Activated T-cell treated with anti-CD3 and anti-CD28 coated beads, Interleukin-2, amount 50 U/mL, for 24 hours (primary cell): ENCODE measurements at regions not wholly inside any gene's neighbourhood (a gene's known extent, or its start where the extent isn't known, plus 50 kb on each side); places are given as distances from the start of the nearest gene placed in this dataset.

ENCODE experiments used
- DNase-seq: peaks from one replicate; pipeline ENCODE4 v3.0.0-alpha.2; 2020
- H3K27ac Mint-ChIP-seq: 2 replicates; pipeline ENCODE4 v1.8.0; 2020; ENCODE audit warnings: mild to moderate bottlenecking, mixed read lengths
- H3K27me3 Mint-ChIP-seq: 2 replicates; pipeline ENCODE4 v1.8.0; 2020; ENCODE audit warnings: mixed read lengths
- H3K36me3 Mint-ChIP-seq: 2 replicates; pipeline ENCODE4 v1.8.0; 2020; ENCODE audit warnings: low read depth, mixed read lengths
- H3K4me1 Mint-ChIP-seq: 2 replicates; pipeline ENCODE4 v1.8.0; 2020; ENCODE audit warnings: low read depth, mixed read lengths
- H3K4me3 Mint-ChIP-seq: 2 replicates; pipeline ENCODE4 v1.8.0; 2020; ENCODE audit warnings: mild to moderate bottlenecking, moderate library complexity, mixed read lengths
- H3K9me3 Mint-ChIP-seq: 2 replicates; pipeline ENCODE4 v1.8.0; 2020; ENCODE audit warnings: mixed read lengths

DNA sequence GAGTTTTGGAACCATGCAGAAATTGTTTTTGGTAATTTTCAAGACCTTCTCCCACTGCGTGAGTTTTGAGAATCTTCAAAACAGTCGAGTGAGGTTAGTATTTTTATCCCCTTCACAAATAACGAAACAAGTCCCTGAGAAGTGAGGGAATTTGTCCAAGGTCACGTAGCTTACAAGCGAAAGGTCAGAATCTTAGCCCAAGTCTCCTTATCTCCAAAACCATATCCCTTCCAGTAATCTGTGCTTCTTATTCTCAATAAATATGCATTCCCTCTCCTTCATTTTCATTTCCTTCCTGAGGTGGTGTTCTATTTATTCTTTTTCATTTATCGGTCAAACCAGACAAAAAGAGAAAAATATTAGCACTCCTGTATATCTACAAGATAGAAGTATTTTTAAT is 163.6 kb downstream of the MREG start:
- DNase-seq: no peak
- Mint-ChIP-seq H3K36me3 (no peaks in the 10 kb centered on the region), H3K27me3 (no peaks in the 10 kb centered on the region), H3K4me3 (no peak overlapping the region), H3K27ac (no peak overlapping the region), H3K4me1 (no peaks in the 10 kb centered on the region), H3K9me3 (no peaks in the 10 kb centered on the region)

DNA sequence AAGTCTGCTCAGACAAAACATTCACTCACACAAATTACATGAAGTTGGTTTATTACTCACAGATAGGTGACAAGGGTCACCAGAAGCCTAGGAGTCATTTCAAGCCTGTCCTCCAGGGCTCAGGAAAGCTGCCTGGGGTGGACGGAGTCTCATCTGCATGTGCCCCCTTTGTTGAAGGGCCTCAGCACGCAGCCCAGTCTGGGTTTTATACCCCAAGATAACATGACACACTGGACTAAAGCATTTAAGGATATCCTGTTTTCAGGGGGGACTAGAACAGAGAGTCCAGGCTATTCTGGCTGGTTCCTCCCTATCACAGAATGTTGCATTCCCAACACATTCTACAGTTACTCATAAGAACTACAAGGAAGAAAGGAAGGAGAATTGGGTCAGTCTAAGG is 164.7 kb downstream of the MREG start:
- H3K27ac Mint-ChIP-seq: no peak overlapping the region
- H3K4me3 Mint-ChIP-seq: no peak overlapping the region
- no peaks in the 10 kb centered on the region for H3K27me3 Mint-ChIP-seq
- no peaks in the 10 kb centered on the region for H3K36me3 Mint-ChIP-seq
- H3K9me3 Mint-ChIP-seq: no peaks in the 10 kb centered on the region
- H3K4me1 Mint-ChIP-seq: no peaks in the 10 kb centered on the region
- no peak for DNase-seq

DNA sequence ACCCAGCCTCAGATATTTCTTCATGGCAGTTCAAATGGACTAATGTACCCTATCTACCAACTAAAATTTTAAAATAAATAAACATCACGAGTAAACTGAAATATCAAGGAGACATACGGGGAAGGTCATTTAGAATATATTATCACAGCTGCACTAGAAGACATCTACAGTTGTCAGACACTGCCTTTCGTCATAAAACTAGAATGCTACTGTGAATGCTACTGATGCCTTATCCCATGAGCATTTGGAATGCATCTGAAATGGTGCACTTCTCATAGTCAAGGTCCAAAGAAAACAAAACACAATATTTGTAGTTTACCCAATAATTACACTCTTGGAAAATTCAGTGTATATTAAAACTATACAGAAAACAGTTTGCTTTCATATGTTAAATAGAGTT is 165.2 kb downstream of the MREG start:
- no peak overlapping the region for H3K27ac Mint-ChIP-seq

DNA sequence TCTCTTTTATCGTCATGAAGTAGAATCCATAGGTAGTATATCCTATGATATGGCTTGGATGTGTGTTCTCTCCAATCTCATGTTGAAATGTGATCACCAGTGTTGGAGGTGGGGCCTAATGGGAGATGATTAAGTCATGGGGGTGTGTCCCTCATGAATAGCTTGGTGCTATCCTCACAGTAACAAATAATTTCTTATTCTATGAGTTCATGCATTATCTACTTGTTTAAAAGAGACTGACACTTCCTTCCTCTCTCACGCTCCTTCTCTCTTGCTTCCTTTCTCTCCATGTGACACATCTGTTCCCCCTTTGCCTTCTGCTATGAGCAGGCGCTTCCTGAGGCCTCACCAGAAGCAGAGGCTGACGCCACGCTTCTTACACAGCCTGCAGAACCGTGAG is 165.6 kb downstream of the MREG start:
- Mint-ChIP-seq H3K36me3 (no peaks in the 10 kb centered on the region), H3K27me3 (no peaks in the 10 kb centered on the region)

More for the DNA sequence above, 165.2 kb downstream of the MREG start:
- DNase-seq: no peak
- no peak overlapping the region for H3K4me3 Mint-ChIP-seq
- H3K4me1 Mint-ChIP-seq: no peaks in the 10 kb centered on the region
- no peaks in the 10 kb centered on the region for H3K36me3 Mint-ChIP-seq
- no peaks in the 10 kb centered on the region for H3K9me3 Mint-ChIP-seq
- H3K27me3 Mint-ChIP-seq: no peaks in the 10 kb centered on the region

DNA sequence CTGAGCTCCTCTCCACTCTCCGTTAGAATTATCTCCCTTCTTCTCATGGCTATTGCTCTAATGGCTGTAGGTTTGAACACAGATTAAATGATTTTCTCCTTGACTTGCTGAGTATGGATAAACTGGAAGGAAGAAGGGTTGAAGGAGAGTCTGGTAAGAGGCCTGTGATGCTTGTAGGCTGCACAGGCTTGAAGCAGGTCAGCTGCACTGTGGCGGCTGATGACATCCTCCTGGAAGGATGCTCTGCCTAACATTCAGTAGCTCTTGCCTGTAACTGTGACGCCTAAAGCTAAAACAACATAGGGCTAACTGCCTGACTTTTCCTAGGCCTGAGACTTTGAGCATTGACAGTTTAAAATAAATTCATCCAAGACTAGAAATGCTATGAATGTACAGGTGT is 166.3 kb downstream of the MREG start:
- no peaks in the 10 kb centered on the region for H3K4me1 Mint-ChIP-seq
- H3K9me3 Mint-ChIP-seq: no peaks in the 10 kb centered on the region
- H3K36me3 Mint-ChIP-seq: no peaks in the 10 kb centered on the region
- DNase-seq: no peak
- H3K27me3 Mint-ChIP-seq: no peaks in the 10 kb centered on the region
- H3K4me3 Mint-ChIP-seq: no peak overlapping the region
- no peak overlapping the region for H3K27ac Mint-ChIP-seq

More for the DNA sequence above, 165.6 kb downstream of the MREG start:
- Mint-ChIP-seq H3K4me1 (no peaks in the 10 kb centered on the region), H3K9me3 (no peaks in the 10 kb centered on the region), H3K27ac (no peak overlapping the region), H3K4me3 (no peak overlapping the region)
- DNase-seq: no peak

DNA sequence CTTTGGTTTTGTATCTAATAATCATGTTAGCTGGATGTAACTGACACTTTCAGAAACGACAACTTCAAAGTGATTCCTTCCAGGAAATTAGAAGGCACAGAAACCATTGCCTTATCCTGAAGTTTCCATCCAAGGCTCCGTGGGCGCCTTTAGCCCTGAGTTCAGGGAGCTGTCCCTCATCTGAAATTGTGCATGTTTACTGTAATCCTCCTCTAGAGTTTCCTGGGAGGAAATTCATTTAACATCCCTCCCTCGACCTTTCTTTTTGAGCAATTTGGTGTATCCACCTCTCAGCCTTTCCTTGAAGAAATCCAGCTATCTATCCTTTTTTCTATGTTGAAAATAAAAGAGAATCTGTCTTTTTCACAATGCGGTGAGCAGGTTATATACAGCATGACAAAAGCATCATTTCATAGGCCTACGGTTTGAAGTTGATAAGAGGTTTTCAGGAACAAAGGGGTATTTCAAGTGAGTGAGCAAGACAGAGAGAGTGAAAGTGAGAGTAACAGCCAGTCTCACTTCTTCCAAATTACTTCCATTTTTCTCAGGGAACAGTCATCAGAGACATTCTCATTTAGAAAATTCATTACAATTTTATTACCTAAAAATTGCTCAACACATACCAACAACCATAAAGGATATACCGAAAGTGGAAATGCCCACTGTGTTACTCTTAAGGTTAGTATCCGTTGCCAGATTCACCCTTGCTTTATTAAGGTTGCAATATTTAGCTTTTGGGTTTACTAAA is 167.3 kb downstream of the MREG start:
- H3K4me1 Mint-ChIP-seq: no peaks in the 10 kb centered on the region
- no peak overlapping the region for H3K27ac Mint-ChIP-seq
- no peaks in the 10 kb centered on the region for H3K27me3 Mint-ChIP-seq
- H3K36me3 Mint-ChIP-seq: no peaks in the 10 kb centered on the region
- no peaks in the 10 kb centered on the region for H3K9me3 Mint-ChIP-seq
- no peak for DNase-seq
- no peak overlapping the region for H3K4me3 Mint-ChIP-seq

DNA sequence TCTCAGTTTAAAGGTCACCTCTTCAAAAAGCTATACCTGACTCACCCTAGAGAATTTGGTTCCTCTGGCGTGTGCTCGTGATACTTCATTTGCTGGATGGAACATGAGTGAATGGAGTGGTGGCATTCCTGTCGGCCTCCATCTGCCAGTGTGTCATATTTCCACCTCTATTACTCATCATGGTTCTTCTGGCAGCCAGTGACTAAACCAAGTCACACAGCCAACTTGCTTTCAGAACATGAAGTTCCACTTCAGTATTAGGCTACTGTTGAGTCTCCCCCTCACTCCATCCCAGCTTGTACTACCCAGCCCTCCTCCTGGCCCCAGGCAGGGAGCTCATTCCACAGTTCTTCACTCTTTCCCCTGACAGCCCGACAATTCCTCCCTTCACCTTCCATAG is 169.8 kb downstream of the MREG start:
- Mint-ChIP-seq H3K36me3 (no peaks in the 10 kb centered on the region), H3K27ac (no peak overlapping the region), H3K9me3 (no peaks in the 10 kb centered on the region), H3K4me3 (no peak overlapping the region), H3K27me3 (peaks cover 6% of the 10 kb centered on the region), H3K4me1 (no peaks in the 10 kb centered on the region)
- DNase-seq: no peak

DNA sequence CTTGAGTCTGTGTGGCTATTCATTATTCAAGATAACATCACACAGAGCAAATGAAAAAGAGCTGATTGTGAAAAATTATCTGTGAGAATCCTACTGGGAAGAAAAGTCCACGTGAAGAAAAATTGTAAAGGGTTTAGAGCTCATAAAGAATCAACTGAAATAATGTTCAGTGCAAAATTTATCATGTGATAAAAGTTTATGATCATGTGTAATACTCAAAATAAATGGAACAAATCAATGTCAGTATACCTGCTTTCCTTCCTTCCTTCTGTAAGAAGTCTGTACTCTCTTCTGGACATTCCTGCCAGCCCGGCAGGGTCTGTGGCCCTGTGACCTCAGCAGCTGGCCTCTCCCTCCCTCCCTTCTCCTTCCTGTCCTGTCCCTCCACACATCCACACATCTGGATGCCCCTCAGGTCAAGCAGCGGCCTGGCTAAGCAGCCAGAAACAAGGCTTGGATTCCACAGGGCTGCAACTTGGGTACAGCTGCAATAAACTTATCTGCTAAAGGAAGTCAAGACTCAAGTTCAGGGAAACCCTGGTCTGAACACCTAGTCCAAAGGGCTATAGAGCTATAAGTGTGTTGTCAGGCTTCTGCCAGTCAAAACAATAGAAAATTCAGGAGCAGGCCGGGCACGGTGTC is 172.1 kb downstream of the MREG start:
- no peak overlapping the region for H3K27ac Mint-ChIP-seq

DNA sequence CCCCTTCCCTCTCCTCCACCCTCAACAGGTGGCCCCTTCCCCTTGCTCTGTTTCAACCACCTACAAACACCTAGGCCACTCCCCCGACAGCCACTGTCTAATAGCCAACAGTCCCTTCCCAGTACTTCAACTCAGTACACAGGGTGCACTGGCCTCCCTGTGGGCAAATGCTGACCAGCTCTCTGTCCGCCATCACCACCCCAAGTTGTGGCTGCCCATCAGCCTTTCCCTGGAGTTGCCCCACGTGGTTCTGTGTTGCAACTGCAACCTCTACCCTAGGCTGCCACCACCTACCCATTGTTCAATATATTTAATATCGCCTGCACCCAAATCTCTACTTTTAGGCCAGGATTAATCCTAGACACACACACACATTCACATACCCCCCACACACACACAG is 173.5 kb downstream of the MREG start:
- H3K36me3 Mint-ChIP-seq: no peaks in the 10 kb centered on the region
- DNase-seq: no peak
- H3K9me3 Mint-ChIP-seq: no peaks in the 10 kb centered on the region
- H3K27ac Mint-ChIP-seq: no peak overlapping the region
- H3K4me3 Mint-ChIP-seq: no peak overlapping the region
- H3K27me3 Mint-ChIP-seq: peaks cover 6% of the 10 kb centered on the region
- no peaks in the 10 kb centered on the region for H3K4me1 Mint-ChIP-seq

More for the DNA sequence above, 172.1 kb downstream of the MREG start:
- peaks cover 6% of the 10 kb centered on the region for H3K27me3 Mint-ChIP-seq
- DNase-seq: no peak
- H3K4me3 Mint-ChIP-seq: no peak overlapping the region
- H3K9me3 Mint-ChIP-seq: no peaks in the 10 kb centered on the region
- H3K36me3 Mint-ChIP-seq: no peaks in the 10 kb centered on the region
- H3K4me1 Mint-ChIP-seq: no peaks in the 10 kb centered on the region

DNA sequence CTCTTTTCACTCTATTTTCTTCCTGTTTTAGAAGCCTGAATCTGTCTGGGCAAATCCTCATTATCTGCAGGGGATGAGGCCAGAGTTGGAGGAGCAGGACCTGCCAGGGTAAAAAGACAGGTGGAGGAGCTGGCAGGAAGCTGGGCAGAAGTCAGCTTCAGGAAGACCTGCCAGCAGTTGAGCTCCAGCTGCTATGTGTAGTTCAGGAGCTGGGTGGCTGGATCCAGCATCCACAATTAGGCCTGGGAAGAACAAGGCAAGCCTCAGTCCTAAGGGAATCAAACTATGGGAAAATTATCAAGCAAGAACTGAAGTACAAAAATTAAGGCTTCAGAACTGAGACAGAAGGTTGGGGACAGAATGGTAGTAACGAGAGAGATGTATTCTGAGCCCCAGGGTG is 174.0 kb downstream of the MREG start:
- Mint-ChIP-seq H3K4me3 (no peak overlapping the region), H3K9me3 (no peaks in the 10 kb centered on the region), H3K27ac (no peak overlapping the region), H3K27me3 (peaks cover 6% of the 10 kb centered on the region), H3K36me3 (no peaks in the 10 kb centered on the region), H3K4me1 (no peaks in the 10 kb centered on the region)
- DNase-seq: no peak

DNA sequence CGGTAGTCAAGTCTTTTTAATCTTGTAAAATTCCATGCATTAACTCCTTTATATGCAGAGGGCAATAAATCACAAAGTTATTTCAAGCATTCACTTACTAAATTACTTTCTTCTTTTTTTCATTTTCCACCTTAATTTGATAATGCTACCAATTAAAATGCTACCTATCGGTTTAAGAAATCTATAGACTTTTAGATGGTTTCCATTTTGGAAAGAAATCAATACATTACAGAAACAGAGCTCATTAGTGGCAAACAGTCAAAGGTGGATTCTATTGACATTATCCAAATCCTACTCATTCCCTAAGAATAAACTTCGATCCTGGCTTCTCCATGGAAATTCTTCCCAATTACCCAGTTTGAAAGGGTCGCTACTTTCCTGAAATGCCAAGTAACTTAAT is 176.5 kb downstream of the MREG start:
- Mint-ChIP-seq H3K9me3 (no peaks in the 10 kb centered on the region), H3K36me3 (no peaks in the 10 kb centered on the region), H3K27me3 (peaks cover 6% of the 10 kb centered on the region), H3K4me1 (no peaks in the 10 kb centered on the region), H3K27ac (no peak overlapping the region), H3K4me3 (no peak overlapping the region)
- DNase-seq: no peak

DNA sequence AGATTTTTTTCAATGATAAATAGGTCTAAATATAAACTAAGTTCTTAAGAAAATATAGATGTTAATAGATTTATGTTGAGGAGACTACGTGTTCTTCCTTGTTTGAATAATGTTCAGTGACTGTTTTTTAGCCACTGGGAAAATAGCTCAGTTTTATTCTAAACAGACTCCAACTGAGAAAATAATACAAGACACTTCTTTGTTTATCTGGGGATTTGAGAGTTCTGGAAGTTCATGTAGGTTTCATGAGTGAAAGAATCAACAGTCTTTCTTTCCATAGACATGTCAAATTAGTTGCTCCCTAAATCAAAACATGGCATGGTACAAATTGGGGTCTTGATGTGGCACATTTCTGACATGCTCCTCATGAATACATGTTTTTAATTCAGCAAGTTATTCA is 177.7 kb downstream of the MREG start:
- no peaks in the 10 kb centered on the region for H3K4me1 Mint-ChIP-seq
- H3K27me3 Mint-ChIP-seq: peaks cover 4% of the 10 kb centered on the region
- no peak overlapping the region for H3K4me3 Mint-ChIP-seq
- H3K9me3 Mint-ChIP-seq: no peaks in the 10 kb centered on the region
- no peaks in the 10 kb centered on the region for H3K36me3 Mint-ChIP-seq
- no peak overlapping the region for H3K27ac Mint-ChIP-seq
- DNase-seq: no peak

DNA sequence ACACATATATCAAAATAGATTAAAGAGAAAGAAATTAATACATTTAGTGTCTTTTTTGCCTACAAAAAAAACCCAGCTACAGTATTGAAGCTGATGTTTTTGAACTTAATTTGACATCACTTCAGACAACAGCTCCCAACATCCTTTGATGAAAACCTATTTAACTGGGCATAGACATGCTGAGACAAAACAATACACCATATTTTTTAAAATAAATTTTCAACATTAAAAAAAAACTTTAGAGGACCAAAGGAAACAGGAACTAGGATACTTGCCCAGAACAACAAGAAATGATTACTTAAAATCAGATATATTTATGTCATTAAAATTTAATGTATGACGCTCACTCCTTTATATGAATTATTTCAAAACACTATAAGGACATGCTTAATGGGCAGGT is 178.1 kb downstream of the MREG start:
- Mint-ChIP-seq H3K36me3 (no peaks in the 10 kb centered on the region), H3K4me1 (no peaks in the 10 kb centered on the region), H3K27me3 (peaks cover 4% of the 10 kb centered on the region), H3K4me3 (no peak overlapping the region), H3K27ac (no peak overlapping the region), H3K9me3 (no peaks in the 10 kb centered on the region)
- DNase-seq: no peak

DNA sequence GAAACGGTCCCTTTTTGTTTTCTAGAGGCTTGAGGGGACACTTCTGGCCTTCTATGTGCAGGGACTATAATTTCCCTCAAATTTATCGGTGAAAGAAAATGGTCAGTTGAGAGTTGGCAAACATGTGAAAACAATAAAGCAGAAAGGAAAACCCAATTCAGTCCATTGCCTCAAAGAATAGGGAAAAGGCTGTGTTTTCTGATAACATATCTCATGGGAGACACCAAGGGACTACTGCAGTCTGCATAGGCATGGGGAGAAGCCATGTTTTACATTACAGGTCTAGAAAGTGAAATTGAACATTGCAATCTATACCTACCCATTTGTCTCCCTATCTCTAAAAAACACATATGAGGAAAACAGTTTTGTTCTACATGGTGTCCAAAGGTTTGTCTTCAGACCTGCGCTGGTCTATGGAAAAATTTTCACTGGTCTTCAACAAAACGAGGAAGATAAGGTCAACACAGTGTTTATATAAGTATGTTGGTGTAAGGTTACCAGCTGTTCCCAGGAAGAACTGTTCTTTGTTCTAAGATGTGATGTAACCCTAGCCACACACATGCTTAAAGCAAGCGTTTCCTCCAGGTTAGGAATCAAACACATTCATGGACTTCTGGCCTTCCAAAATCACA is 179.7 kb downstream of the MREG start:
- peaks cover under 1% of the 10 kb centered on the region for H3K4me1 Mint-ChIP-seq
- no peaks in the 10 kb centered on the region for H3K27me3 Mint-ChIP-seq
- H3K9me3 Mint-ChIP-seq: no peaks in the 10 kb centered on the region
- H3K4me3 Mint-ChIP-seq: no peak overlapping the region
- no peak overlapping the region for H3K27ac Mint-ChIP-seq
- no peak for DNase-seq
- H3K36me3 Mint-ChIP-seq: no peaks in the 10 kb centered on the region

DNA sequence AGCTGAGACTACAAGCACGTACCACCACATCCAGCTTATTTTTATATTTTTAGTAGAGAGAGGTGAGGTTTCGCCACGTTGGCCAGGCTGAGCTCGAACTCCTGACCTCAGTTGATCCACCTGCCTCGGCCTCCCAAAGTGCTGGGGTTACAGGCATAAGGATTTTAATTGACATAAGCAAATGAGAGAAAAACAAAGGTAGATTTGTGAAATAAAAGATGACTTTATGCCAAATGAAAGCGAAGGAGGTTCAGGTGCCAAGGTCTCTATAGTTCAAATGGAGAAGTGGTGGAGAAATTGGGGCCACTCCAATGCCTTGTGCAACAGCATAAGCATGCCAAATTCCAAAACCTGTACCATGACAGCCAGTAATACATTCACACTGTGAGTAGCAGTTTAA is 180.6 kb downstream of the MREG start:
- no peak for DNase-seq
- Mint-ChIP-seq H3K4me1 (peaks cover 3% of the 10 kb centered on the region), H3K4me3 (no peak overlapping the region), H3K9me3 (no peaks in the 10 kb centered on the region), H3K27me3 (no peaks in the 10 kb centered on the region), H3K36me3 (no peaks in the 10 kb centered on the region), H3K27ac (no peak overlapping the region)
